Coronary artery (tissue), 2 donors: ENCODE measurements at regions not wholly inside any gene's neighbourhood (a gene's known extent, or its start where the extent isn't known, plus 50 kb on each side); places are given as distances from the start of the nearest gene placed in this dataset.
"Not testable (repeated sequence)": the region's sequence is repeated elsewhere in the genome, so short reads cannot be mapped to it uniquely, and the experiment has no call there.

Source experiments
- DNase-seq: peaks from one replicate; pipeline ENCODE4 v3.0.0-alpha.2; 2017; ENCODE audit warnings: low spot score
- H3K27ac ChIP-seq, 2 donors: fragments of 200-600 bp; sonication (generic); one replicate each; pipeline ENCODE4 v1.5.1; 2016 to 2019
- H3K4me3 ChIP-seq: fragments of 200-600 bp; sonication (generic); 2 replicates; pipeline ENCODE4 v1.5.1; 2016; ENCODE audit warnings: mild to moderate bottlenecking, moderate library complexity
- CTCF ChIP-seq: fragments of 200-600 bp; sonication (generic); IDR thresholded peaks from one replicate; pipeline ENCODE4 v1.5.1; 2019; ENCODE audit warnings: antibody characterized with exemption

DNA sequence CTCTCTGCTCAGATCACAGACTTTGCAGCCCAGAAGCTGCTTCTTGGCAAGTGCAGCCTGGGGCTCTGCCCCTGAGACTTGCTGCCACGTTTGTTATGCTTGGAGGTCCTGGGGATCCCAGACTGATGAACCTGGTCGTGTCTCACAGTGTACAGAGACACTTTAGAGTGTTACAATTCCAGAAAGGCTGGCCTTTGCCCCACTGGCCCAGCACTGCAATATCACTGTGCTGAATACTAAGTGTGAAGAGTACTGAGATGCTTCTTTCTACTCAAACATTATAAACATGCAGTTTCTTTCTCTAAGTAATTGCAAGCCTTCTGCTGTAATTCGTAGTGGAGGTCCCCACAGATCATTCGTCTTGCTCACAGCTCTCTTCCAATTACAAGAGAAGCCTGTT lies 133.2 kb downstream of the MAP3K21 start:
- Histone ChIP-seq H3K4me3 (no peak overlapping the region), H3K27ac (no peak overlapping the region)
- TF ChIP-seq CTCF: no peak
- no peak for DNase-seq

GRCh38 chr1:233461847-233462246 lies 134.3 kb downstream of the MAP3K21 start:
- no peak for TF ChIP-seq CTCF
- no peak overlapping the region for H3K27ac ChIP-seq
- DNase-seq: no peak
- H3K4me3 ChIP-seq: no peak overlapping the region

DNA sequence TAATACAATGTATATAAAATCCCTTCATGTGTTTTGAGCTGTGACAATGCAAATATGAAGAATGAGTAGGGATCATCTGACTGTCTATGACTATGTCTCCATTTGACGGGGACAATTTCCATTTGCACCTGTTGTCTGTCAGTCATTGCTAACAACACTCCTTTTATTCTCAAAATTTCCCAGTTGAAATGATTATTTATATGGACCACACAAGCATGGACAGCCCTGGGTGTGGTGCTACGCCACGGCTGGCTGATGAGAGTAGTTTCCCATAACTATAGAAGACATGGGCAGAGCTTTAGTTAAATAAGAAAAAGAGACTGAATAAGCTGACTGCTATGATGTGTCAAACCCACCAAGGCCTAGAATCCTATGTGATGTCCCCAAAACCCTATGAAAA lies 135.8 kb downstream of the MAP3K21 start:
- TF ChIP-seq CTCF: no peak
- no peak overlapping the region for H3K4me3 ChIP-seq
- DNase-seq: no peak
- no peak overlapping the region for H3K27ac ChIP-seq

DNA sequence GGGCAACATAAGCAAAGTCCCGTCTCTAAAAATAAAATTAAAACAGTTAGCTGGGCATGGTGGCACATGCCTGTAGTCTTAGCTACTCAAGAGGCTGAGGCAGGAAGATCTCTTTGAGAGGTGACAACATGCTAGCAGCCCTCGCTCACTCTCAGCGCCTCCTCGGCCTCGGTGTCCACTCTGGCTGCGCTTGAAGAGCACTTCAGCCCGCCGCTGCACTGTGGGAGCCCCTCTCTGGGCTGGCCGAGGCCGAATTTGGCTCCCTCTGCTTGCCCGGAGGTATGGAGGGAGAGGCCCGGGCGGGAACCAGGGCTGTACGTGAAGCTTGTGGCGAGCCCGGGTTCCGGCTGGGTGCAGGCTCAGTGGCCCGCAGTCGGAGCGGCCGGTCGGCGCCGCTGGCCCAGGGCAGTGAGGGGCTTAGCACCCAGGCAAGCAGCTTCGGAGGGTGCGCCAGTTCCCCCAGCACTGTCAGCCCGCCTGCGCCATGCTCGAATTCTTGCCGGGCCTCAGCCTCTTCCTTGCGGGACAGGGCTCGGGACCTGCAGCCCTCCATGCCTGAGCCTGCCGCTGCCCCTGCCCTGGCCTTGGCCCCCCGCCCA lies 138.3 kb downstream of the MAP3K21 start:
- TF ChIP-seq CTCF: no peak
- no peak for DNase-seq
- no peak overlapping the region for H3K27ac ChIP-seq
- H3K4me3 ChIP-seq: no peak overlapping the region

- no peak overlapping the region for H3K27ac ChIP-seq
- no peak for DNase-seq
- no peak for TF ChIP-seq CTCF
- H3K4me3 ChIP-seq: no peak overlapping the region
Observed at GRCh38 chr1:233470741-233471499, 143.0 kb upstream of the KCNK1 start.

DNA sequence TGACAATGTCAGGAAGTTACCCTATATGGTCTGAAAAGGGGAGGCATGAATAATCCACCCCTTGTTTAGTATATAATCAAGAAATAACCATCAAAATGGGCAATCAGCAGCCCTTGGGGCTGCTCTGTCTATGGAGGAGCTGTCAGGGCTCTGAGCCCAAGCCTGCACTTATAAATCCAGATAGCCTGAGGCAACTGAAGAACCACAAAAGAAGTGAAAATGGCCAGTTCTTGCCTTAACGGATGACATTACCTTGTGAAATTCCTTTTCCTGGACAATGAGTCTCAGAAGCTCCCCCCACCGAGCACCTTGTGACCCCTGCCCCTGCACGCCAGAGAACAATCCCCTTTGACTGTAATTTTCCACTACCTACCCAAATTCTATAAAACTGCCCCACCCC lies 142.1 kb upstream of the KCNK1 start:
- DNase-seq, H3K27ac ChIP-seq, H3K4me3 ChIP-seq: not testable (repeated sequence)

GRCh38 chr1:233472796-233473195 lies 141.1 kb upstream of the KCNK1 start:
- not testable (repeated sequence) for H3K4me3 ChIP-seq, H3K27ac ChIP-seq, DNase-seq

DNA sequence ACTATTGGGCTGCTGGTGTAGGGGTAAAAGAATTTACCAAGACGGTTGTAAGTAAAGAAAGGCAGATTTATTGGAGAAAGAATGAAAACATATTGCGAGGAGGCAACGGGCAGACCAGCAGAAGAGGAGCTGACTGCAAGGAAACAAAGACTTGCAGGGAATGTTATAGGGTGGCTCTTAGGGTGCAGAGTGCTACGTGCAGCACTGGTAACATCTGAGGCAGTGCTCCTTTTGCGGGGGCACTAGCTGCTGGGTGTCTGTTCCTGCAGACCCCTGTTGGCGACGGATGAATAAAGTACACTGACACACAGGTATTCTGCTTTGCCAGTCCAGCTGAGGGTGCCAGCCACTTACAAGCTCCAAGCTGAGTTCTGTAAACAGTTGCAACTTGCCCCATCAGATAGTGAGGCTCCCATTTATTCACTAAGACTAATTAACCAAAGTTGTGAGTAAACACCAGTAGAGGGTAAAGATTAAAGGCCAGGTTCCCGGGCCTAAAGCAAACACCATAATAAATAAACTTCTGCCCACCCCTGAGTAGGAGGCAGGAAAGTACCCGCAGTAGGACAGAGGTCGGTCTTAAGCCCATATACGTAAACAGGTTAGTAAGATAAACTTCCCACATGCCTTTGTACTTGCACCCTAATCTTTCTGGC lies 140.2 kb upstream of the KCNK1 start:
- no peak for DNase-seq
- H3K4me3 ChIP-seq: no peak overlapping the region
- H3K27ac ChIP-seq: no peak overlapping the region
- no peak for TF ChIP-seq CTCF
